Epithelial cell of proximal tubule (primary cell): ENCODE measurements at regions not wholly inside any gene's neighbourhood (a gene's known extent, or its start where the extent isn't known, plus 50 kb on each side); places are given as distances from the start of the nearest gene placed in this dataset.

ENCODE experiments used
- DNase-seq: peaks from one replicate; pipeline ENCODE4 v3.0.0-alpha.2; 2011; ENCODE audit warnings: low read depth
- H3K4me3 ChIP-seq: 2 replicates; pipeline ENCODE4 v1.5.1; 2011; ENCODE audit warnings: low read depth, mild to moderate bottlenecking, low read length
- TF ChIP-seq, protein P1 (sequence below): conservative IDR thresholded peaks from 2 replicates; pipeline ENCODE4 v1.5.1; 2012; ENCODE audit warnings: low read depth, mild to moderate bottlenecking, low read length

GRCh38 chr3:99322551-99322950, 315.8 kb upstream of the COL8A1 start:
- no peak overlapping the region for H3K4me3 ChIP-seq
- no peak for DNase-seq
- TF ChIP-seq, protein P1, sequence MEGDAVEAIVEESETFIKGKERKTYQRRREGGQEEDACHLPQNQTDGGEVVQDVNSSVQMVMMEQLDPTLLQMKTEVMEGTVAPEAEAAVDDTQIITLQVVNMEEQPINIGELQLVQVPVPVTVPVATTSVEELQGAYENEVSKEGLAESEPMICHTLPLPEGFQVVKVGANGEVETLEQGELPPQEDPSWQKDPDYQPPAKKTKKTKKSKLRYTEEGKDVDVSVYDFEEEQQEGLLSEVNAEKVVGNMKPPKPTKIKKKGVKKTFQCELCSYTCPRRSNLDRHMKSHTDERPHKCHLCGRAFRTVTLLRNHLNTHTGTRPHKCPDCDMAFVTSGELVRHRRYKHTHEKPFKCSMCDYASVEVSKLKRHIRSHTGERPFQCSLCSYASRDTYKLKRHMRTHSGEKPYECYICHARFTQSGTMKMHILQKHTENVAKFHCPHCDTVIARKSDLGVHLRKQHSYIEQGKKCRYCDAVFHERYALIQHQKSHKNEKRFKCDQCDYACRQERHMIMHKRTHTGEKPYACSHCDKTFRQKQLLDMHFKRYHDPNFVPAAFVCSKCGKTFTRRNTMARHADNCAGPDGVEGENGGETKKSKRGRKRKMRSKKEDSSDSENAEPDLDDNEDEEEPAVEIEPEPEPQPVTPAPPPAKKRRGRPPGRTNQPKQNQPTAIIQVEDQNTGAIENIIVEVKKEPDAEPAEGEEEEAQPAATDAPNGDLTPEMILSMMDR: no peak

DNA sequence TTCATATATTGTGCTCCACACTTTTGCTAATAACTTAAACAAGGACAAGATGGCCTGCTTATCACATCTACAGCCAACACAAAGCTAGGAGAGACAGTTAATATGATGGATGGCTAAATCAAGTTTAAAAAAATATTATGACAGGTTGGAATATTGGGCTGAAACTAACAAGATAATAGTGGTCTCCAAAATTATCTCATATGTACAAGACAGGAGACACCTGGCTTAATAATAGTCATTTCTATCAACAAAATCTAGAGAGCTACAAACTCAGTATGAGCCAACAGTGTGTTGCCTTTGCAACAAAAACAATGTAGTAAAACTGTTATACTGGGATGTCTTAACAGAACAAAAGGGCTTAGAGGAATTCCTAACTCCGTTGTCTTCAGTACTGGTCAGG, 317.1 kb upstream of the COL8A1 start:
- no peak for DNase-seq
- TF ChIP-seq, protein P1: no peak
- no peak overlapping the region for H3K4me3 ChIP-seq

- DNase-seq: peak; percentile 18
- no peak overlapping the region for H3K4me3 ChIP-seq
- TF ChIP-seq, protein P1: no peak
Measured at GRCh38 chr3:99319961-99320360, 318.4 kb upstream of the COL8A1 start.

DNA sequence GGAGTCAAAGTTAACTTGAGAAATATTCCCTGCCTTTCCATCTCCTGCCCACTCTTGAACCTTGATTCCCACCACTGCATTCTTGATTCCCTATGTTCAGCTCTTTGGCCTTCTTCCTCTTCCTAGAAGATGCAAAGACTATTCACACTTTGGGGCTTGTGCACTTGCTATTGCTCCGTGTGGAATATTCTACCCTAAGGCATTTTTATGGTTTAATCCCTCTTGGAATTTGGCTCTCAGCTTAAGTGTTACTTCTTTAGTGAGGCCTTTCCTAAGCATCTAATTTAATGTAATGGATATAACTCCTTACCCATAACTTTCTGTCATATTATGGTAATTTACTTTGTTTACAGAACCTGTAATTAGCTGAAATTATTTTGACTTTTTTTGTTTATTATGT, 318.9 kb upstream of the COL8A1 start:
- TF ChIP-seq, protein P1: no peak
- no peak overlapping the region for H3K4me3 ChIP-seq
- DNase-seq: no peak

- TF ChIP-seq, protein P1: no peak
- H3K4me3 ChIP-seq: no peak overlapping the region
- no peak for DNase-seq
Measured at GRCh38 chr3:99317201-99317600, 321.2 kb upstream of the COL8A1 start.

DNA sequence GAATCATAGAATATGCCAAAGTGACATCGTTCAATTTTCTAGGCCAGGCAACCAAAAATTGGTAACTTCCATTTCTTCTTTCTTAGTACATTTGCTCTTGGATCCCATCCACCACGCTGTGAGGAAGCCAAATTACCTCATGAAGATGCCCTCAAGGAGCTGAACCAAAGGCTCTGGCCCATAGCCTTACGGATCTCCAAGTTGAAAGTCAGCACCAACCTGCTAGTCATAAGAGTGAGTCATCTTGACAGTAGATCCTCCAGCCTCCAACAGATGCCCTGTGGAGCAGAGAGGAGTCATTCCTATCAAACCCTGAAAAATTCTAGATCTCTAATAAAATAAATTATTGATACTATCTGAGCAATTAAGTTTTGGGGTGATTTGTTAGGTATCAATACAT, 322.5 kb upstream of the COL8A1 start:
- H3K4me3 ChIP-seq: no peak overlapping the region
- TF ChIP-seq, protein P1: no peak
- no peak for DNase-seq

- TF ChIP-seq, protein P1: no peak
- no peak for DNase-seq
- H3K4me3 ChIP-seq: no peak overlapping the region
Measured at GRCh38 chr3:99313485-99313884, 324.9 kb upstream of the COL8A1 start.
